ENCODE measurements at regions not wholly inside any gene's neighbourhood (a gene's known extent, or its start where the extent isn't known, plus 50 kb on each side); places are given as distances from the start of the nearest gene placed in this dataset.

GRCh38 chr20:50450881-50451752 lies 59.1 kb upstream of the PTPN1 start:
- TF ChIP-seq CTCF (conservative IDR thresholded peaks at IDR 0.05) (no peak), ZFX (IDR thresholded peaks at IDR 0.05) (no peak)
